ENCODE measurements at regions not wholly inside any gene's neighbourhood (a gene's known extent, or its start where the extent isn't known, plus 50 kb on each side); places are given as distances from the start of the nearest gene placed in this dataset.

DNA sequence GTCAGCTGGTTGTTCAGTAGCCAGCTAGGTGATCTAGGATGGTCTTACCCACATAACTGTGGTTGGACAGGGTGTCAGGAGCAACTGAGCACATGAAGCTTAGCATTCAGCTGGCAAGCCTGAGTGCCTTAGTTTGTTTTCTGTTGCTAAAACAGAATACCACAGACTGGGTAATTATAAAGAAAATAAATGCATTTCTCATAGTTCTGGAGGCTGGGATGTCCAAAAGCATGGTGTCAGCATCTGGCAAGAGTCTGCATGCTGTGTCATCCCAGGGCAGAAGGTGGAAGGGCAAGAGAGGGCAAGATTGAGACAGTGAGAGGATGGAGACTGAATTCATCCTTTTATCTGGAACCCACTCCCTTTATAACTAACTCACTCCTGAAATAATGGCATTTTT is 921.5 kb downstream of the TLE4 start:
- TF ChIP-seq EP300 (IDR thresholded peaks at IDR 0.05) (no peak), POLR2A (IDR thresholded peaks at IDR 0.05) (no peak)
- TF ChIP-seq, protein P1, sequence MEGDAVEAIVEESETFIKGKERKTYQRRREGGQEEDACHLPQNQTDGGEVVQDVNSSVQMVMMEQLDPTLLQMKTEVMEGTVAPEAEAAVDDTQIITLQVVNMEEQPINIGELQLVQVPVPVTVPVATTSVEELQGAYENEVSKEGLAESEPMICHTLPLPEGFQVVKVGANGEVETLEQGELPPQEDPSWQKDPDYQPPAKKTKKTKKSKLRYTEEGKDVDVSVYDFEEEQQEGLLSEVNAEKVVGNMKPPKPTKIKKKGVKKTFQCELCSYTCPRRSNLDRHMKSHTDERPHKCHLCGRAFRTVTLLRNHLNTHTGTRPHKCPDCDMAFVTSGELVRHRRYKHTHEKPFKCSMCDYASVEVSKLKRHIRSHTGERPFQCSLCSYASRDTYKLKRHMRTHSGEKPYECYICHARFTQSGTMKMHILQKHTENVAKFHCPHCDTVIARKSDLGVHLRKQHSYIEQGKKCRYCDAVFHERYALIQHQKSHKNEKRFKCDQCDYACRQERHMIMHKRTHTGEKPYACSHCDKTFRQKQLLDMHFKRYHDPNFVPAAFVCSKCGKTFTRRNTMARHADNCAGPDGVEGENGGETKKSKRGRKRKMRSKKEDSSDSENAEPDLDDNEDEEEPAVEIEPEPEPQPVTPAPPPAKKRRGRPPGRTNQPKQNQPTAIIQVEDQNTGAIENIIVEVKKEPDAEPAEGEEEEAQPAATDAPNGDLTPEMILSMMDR (IDR thresholded peaks at IDR 0.05): no peak

All from upper lobe of left lung (tissue), 4 donors.